GM23338 (cell line): ENCODE measurements at regions not wholly inside any gene's neighbourhood (a gene's known extent, or its start where the extent isn't known, plus 50 kb on each side); places are given as distances from the start of the nearest gene placed in this dataset.

Experiments used
- ATAC-seq: fragments of 200-7000 bp; cut with Tn5 transposase; 3 replicates; pipeline ENCODE4 v1.9.1; 2020
- DNase-seq: peaks from one replicate; pipeline ENCODE4 v3.0.0-alpha.2; 2015; ENCODE audit warnings: low spot score
- H2AFZ ChIP-seq: fragments of 200-600 bp; sonication (generic); 2 replicates; pipeline ENCODE4 v1.8.0; 2016; ENCODE audit warnings: antibody characterized with exemption, mild to moderate bottlenecking, moderate library complexity
- H3F3A ChIP-seq: fragments of 200-600 bp; sonication (generic); replicated peaks from 2 replicates; pipeline ENCODE4 v1.8.0; 2017; ENCODE audit warnings: antibody characterized with exemption, mixed run types, low read depth
- H3K27ac ChIP-seq: fragments of 200-600 bp; sonication (generic); 2 replicates; pipeline ENCODE4 v1.6.1; 2016; ENCODE audit warnings: low read depth
- H3K27me3 ChIP-seq: fragments of 200-600 bp; sonication (generic); 2 replicates; pipeline ENCODE4 v1.8.0; 2016; ENCODE audit warnings: mild to moderate bottlenecking, mixed run types, moderate library complexity; ENCODE audit not compliant: insufficient read depth
- H3K36me3 ChIP-seq: fragments of 200-600 bp; sonication (generic); 2 replicates; pipeline ENCODE4 v1.8.0; 2016; ENCODE audit warnings: mild to moderate bottlenecking; ENCODE audit not compliant: insufficient read depth
- H3K4me1 ChIP-seq: fragments of 200-600 bp; sonication (generic); 2 replicates; pipeline ENCODE4 v1.8.0; 2016; ENCODE audit warnings: mild to moderate bottlenecking, moderate library complexity; ENCODE audit not compliant: insufficient read depth
- H3K4me2 ChIP-seq: fragments of 200-600 bp; sonication (generic); 2 replicates; pipeline ENCODE4 v1.7.1; 2017; ENCODE audit warnings: mixed run types
- H3K4me3 ChIP-seq: fragments of 200-600 bp; sonication (generic); 2 replicates; pipeline ENCODE4 v1.6.1; 2016; ENCODE audit warnings: mixed run types
- H3K79me2 ChIP-seq: fragments of 200-600 bp; sonication (generic); replicated peaks from 2 replicates; pipeline ENCODE4 v1.8.0; 2017; ENCODE audit warnings: mild to moderate bottlenecking; ENCODE audit not compliant: insufficient read depth
- H3K9me2 ChIP-seq: fragments of 200-600 bp; sonication (generic); 2 replicates; pipeline ENCODE4 v1.8.0; 2017; ENCODE audit not compliant: insufficient read depth
- H4K20me1 ChIP-seq: fragments of 200-600 bp; sonication (generic); replicated peaks from 2 replicates; pipeline ENCODE4 v1.8.0; 2017; ENCODE audit warnings: mild to moderate bottlenecking; ENCODE audit not compliant: insufficient read depth
- H3K27ac Mint-ChIP-seq: 2 replicates; pipeline ENCODE4 v1.8.0; 2020; ENCODE audit warnings: inconsistent platforms, mild to moderate bottlenecking, moderate library complexity, mixed read lengths
- H3K27me3 Mint-ChIP-seq: 3 replicates; pipeline ENCODE4 v1.8.0; 2022; ENCODE audit warnings: low read depth, mild to moderate bottlenecking, moderate library complexity, mixed read lengths, inconsistent platforms; ENCODE audit not compliant: insufficient read depth, poor library complexity
- H3K36me3 Mint-ChIP-seq: 3 replicates; pipeline ENCODE4 v1.8.0; 2021; ENCODE audit warnings: low read depth, mild to moderate bottlenecking, inconsistent platforms, moderate library complexity, mixed read lengths
- H3K4me1 Mint-ChIP-seq: 3 replicates; pipeline ENCODE4 v1.8.0; 2020; ENCODE audit warnings: mild to moderate bottlenecking, inconsistent platforms, mixed read lengths
- H3K4me3 Mint-ChIP-seq: 3 replicates; pipeline ENCODE4 v1.8.0; 2021; ENCODE audit warnings: moderate library complexity, mild to moderate bottlenecking, inconsistent platforms, mixed read lengths
- H3K9me3 Mint-ChIP-seq: 3 replicates; pipeline ENCODE4 v1.8.0; 2020; ENCODE audit warnings: moderate library complexity, mild to moderate bottlenecking, inconsistent platforms, mixed read lengths
- CREB1 ChIP-seq: fragments of 250-450 bp; sonication (Bioruptor Pico); IDR thresholded peaks from 2 replicates; pipeline ENCODE4 v1.5.0; 2020; ENCODE audit warnings: low read depth, mild to moderate bottlenecking, moderate library complexity
- EZH2 ChIP-seq: fragments of 200-600 bp; sonication (generic); IDR thresholded peaks from one replicate; pipeline ENCODE4 v1.8.0; 2017; ENCODE audit warnings: antibody characterized with exemption, mild to moderate bottlenecking, low read depth; ENCODE audit not compliant: unreplicated experiment
- EZH2phosphoT487 ChIP-seq: fragments of 200-600 bp; sonication (generic); IDR thresholded peaks from one replicate; pipeline ENCODE4 v1.8.1; 2018; ENCODE audit warnings: antibody characterized with exemption; ENCODE audit not compliant: unreplicated experiment
- JUNB ChIP-seq: IDR thresholded peaks from one replicate; pipeline ENCODE4 v1.6.1; 2016; ENCODE audit warnings: antibody characterized with exemption; ENCODE audit not compliant: unreplicated experiment
- NANOG ChIP-seq: IDR thresholded peaks from 2 replicates; pipeline ENCODE4 v1.6.1; 2016; ENCODE audit warnings: antibody characterized with exemption, borderline replicate concordance
- POLR2AphosphoS5 ChIP-seq: IDR thresholded peaks from 2 replicates; pipeline ENCODE4 v1.6.1; 2016; ENCODE audit warnings: antibody characterized with exemption, low read depth
- STAT1 ChIP-seq: IDR thresholded peaks from one replicate; pipeline ENCODE4 v1.6.1; 2016; ENCODE audit warnings: antibody characterized with exemption; ENCODE audit not compliant: unreplicated experiment
- ZNF114 ChIP-seq: fragments of 250-450 bp; sonication (Bioruptor Pico); IDR thresholded peaks from 2 replicates; pipeline ENCODE4 v1.5.0; 2020; ENCODE audit warnings: mild to moderate bottlenecking, moderate library complexity
- ZNF331 ChIP-seq: fragments of 250-450 bp; sonication (Bioruptor Pico); IDR thresholded peaks from 2 replicates; pipeline ENCODE4 v1.5.0; 2020; ENCODE audit warnings: low read depth, mild to moderate bottlenecking, moderate library complexity
- TF ChIP-seq, protein P1 (sequence below): IDR thresholded peaks from one replicate; pipeline ENCODE4 v1.6.1; 2018; ENCODE audit warnings: antibody characterized with exemption; ENCODE audit not compliant: unreplicated experiment
- TF ChIP-seq, protein P2 (sequence below), 2 experiments: fragments of 200-600 bp in 1 of 2; sonication (generic) in 1 of 2; conservative IDR thresholded peaks; 2 replicates each; pipeline versions ENCODE4 v1.5.1 to v1.6.1; 2016 to 2017; ENCODE audit warnings: antibody characterized with exemption in 2 of 2, low read depth in 2 of 2, mild to moderate bottlenecking in 2 of 2, moderate library complexity in 1 of 2
- TF ChIP-seq, protein P3 (sequence below): fragments of 250-450 bp; sonication (Bioruptor Pico); IDR thresholded peaks from 2 replicates; pipeline ENCODE4 v1.5.0; 2020; ENCODE audit warnings: mild to moderate bottlenecking, moderate library complexity
- TF ChIP-seq, protein P4 (sequence below): IDR thresholded peaks from 2 replicates; pipeline ENCODE4 v1.6.1; 2016; ENCODE audit warnings: antibody characterized with exemption

DNA sequence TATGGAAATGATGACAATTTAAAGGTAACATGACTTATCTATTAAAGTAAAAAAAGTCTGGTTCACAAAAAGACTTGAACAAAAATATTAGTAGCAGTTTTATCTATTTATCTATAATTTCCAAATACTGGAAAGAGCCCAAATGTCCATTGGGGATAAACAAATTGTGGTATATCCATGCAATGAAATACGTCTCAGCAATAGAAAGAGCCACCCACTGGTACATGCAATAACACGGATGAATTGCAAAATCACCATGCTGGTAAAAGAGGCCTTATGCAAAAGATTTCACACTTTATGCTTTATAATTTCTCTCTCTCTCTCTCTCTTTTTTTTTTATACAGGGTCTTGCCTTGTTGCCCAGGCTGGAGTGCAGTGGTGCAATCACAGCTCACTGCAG is 91.4 kb upstream of the ASAP2 start:
- H3K79me2 ChIP-seq, result no peaks in the 10 kb centered on the region
- no peaks in the 10 kb centered on the region for H3K36me3 ChIP-seq
- no peak overlapping the region for H3K4me3 ChIP-seq
- Mint-ChIP-seq H3K4me3 (no peak overlapping the region), H3K27me3 (peaks cover 7% of the 10 kb centered on the region), H3K27ac (no peak overlapping the region), H3K4me1 (peaks cover 21% of the 10 kb centered on the region), H3K36me3 (no peaks in the 10 kb centered on the region), H3K9me3 (no peaks in the 10 kb centered on the region)
- H3F3A ChIP-seq, result no peaks in the 10 kb centered on the region
- ATAC-seq (no peak), DNase-seq (no peak)
- H3K27me3 ChIP-seq, result no peaks in the 10 kb centered on the region
- no peaks in the 10 kb centered on the region for H4K20me1 ChIP-seq
- H3K27ac ChIP-seq, result no peak overlapping the region
- no peak for TF ChIP-seq EZH2phosphoT487
- TF ChIP-seq, protein P1, sequence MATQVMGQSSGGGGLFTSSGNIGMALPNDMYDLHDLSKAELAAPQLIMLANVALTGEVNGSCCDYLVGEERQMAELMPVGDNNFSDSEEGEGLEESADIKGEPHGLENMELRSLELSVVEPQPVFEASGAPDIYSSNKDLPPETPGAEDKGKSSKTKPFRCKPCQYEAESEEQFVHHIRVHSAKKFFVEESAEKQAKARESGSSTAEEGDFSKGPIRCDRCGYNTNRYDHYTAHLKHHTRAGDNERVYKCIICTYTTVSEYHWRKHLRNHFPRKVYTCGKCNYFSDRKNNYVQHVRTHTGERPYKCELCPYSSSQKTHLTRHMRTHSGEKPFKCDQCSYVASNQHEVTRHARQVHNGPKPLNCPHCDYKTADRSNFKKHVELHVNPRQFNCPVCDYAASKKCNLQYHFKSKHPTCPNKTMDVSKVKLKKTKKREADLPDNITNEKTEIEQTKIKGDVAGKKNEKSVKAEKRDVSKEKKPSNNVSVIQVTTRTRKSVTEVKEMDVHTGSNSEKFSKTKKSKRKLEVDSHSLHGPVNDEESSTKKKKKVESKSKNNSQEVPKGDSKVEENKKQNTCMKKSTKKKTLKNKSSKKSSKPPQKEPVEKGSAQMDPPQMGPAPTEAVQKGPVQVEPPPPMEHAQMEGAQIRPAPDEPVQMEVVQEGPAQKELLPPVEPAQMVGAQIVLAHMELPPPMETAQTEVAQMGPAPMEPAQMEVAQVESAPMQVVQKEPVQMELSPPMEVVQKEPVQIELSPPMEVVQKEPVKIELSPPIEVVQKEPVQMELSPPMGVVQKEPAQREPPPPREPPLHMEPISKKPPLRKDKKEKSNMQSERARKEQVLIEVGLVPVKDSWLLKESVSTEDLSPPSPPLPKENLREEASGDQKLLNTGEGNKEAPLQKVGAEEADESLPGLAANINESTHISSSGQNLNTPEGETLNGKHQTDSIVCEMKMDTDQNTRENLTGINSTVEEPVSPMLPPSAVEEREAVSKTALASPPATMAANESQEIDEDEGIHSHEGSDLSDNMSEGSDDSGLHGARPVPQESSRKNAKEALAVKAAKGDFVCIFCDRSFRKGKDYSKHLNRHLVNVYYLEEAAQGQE, result no peak
- TF ChIP-seq EZH2, result no peak
- no peak for TF ChIP-seq ZNF331 (CRISPR knock-in tag)
- TF ChIP-seq ZNF114 (CRISPR knock-in tag), result no peak
- TF ChIP-seq POLR2AphosphoS5, result no peak
- TF ChIP-seq, protein P2, sequence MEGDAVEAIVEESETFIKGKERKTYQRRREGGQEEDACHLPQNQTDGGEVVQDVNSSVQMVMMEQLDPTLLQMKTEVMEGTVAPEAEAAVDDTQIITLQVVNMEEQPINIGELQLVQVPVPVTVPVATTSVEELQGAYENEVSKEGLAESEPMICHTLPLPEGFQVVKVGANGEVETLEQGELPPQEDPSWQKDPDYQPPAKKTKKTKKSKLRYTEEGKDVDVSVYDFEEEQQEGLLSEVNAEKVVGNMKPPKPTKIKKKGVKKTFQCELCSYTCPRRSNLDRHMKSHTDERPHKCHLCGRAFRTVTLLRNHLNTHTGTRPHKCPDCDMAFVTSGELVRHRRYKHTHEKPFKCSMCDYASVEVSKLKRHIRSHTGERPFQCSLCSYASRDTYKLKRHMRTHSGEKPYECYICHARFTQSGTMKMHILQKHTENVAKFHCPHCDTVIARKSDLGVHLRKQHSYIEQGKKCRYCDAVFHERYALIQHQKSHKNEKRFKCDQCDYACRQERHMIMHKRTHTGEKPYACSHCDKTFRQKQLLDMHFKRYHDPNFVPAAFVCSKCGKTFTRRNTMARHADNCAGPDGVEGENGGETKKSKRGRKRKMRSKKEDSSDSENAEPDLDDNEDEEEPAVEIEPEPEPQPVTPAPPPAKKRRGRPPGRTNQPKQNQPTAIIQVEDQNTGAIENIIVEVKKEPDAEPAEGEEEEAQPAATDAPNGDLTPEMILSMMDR (conservative IDR thresholded peaks at IDR 0.05; ENCODE audit: low read depth in 2 of 2), result no peak
- no peak for TF ChIP-seq NANOG
- TF ChIP-seq, protein P3, sequence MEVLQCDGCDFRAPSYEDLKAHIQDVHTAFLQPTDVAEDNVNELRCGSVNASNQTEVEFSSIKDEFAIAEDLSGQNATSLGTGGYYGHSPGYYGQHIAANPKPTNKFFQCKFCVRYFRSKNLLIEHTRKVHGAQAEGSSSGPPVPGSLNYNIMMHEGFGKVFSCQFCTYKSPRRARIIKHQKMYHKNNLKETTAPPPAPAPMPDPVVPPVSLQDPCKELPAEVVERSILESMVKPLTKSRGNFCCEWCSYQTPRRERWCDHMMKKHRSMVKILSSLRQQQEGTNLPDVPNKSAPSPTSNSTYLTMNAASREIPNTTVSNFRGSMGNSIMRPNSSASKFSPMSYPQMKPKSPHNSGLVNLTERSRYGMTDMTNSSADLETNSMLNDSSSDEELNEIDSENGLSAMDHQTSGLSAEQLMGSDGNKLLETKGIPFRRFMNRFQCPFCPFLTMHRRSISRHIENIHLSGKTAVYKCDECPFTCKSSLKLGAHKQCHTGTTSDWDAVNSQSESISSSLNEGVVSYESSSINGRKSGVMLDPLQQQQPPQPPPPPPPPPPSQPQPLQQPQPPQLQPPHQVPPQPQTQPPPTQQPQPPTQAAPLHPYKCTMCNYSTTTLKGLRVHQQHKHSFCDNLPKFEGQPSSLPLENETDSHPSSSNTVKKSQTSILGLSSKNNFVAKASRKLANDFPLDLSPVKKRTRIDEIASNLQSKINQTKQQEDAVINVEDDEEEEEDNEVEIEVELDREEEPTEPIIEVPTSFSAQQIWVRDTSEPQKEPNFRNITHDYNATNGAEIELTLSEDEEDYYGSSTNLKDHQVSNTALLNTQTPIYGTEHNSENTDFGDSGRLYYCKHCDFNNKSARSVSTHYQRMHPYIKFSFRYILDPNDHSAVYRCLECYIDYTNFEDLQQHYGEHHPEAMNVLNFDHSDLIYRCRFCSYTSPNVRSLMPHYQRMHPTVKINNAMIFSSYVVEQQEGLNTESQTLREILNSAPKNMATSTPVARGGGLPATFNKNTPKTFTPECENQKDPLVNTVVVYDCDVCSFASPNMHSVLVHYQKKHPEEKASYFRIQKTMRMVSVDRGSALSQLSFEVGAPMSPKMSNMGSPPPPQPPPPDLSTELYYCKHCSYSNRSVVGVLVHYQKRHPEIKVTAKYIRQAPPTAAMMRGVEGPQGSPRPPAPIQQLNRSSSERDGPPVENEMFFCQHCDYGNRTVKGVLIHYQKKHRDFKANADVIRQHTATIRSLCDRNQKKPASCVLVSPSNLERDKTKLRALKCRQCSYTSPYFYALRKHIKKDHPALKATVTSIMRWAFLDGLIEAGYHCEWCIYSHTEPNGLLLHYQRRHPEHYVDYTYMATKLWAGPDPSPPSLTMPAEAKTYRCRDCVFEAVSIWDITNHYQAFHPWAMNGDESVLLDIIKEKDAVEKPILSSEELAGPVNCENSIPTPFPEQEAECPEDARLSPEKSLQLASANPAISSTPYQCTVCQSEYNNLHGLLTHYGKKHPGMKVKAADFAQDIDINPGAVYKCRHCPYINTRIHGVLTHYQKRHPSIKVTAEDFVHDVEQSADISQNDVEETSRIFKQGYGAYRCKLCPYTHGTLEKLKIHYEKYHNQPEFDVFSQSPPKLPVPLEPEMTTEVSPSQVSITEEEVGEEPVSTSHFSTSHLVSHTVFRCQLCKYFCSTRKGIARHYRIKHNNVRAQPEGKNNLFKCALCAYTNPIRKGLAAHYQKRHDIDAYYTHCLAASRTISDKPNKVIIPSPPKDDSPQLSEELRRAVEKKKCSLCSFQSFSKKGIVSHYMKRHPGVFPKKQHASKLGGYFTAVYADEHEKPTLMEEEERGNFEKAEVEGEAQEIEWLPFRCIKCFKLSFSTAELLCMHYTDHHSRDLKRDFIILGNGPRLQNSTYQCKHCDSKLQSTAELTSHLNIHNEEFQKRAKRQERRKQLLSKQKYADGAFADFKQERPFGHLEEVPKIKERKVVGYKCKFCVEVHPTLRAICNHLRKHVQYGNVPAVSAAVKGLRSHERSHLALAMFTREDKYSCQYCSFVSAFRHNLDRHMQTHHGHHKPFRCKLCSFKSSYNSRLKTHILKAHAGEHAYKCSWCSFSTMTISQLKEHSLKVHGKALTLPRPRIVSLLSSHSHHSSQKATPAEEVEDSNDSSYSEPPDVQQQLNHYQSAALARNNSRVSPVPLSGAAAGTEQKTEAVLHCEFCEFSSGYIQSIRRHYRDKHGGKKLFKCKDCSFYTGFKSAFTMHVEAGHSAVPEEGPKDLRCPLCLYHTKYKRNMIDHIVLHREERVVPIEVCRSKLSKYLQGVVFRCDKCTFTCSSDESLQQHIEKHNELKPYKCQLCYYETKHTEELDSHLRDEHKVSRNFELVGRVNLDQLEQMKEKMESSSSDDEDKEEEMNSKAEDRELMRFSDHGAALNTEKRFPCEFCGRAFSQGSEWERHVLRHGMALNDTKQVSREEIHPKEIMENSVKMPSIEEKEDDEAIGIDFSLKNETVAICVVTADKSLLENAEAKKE (CRISPR knock-in tag), result no peak
- TF ChIP-seq, protein P4, sequence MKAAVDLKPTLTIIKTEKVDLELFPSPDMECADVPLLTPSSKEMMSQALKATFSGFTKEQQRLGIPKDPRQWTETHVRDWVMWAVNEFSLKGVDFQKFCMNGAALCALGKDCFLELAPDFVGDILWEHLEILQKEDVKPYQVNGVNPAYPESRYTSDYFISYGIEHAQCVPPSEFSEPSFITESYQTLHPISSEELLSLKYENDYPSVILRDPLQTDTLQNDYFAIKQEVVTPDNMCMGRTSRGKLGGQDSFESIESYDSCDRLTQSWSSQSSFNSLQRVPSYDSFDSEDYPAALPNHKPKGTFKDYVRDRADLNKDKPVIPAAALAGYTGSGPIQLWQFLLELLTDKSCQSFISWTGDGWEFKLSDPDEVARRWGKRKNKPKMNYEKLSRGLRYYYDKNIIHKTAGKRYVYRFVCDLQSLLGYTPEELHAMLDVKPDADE, result no peak
- no peak for TF ChIP-seq STAT1
- no peak for TF ChIP-seq CREB1 (CRISPR knock-in tag)
- TF ChIP-seq JUNB, result no peak
- no peaks in the 10 kb centered on the region for H3K9me2 ChIP-seq
- H3K4me2 ChIP-seq, result no peak overlapping the region
- H2AFZ ChIP-seq, result no peak overlapping the region
- no peaks in the 10 kb centered on the region for H3K4me1 ChIP-seq
